HG03196 (cell line): ENCODE measurements at regions not wholly inside any gene's neighbourhood (a gene's known extent, or its start where the extent isn't known, plus 50 kb on each side); places are given as distances from the start of the nearest gene placed in this dataset.

Experiments
- ATAC-seq: cut with Tn5 transposase; IDR thresholded peaks from one replicate; pipeline ENCODE4 v1.9.1; 2021; ENCODE audit not compliant: unreplicated experiment

- no peak for ATAC-seq
Observed at GRCh38 chr13:33891196-33891742, 73.3 kb downstream of the RFC3 start.

GRCh38 chr13:33893559-33893958, 75.6 kb downstream of the RFC3 start:
- ATAC-seq, result no peak

GRCh38 chr13:33904431-33904830, 86.5 kb downstream of the RFC3 start:
- ATAC-seq, result no peak

- ATAC-seq, result no peak
Observed at GRCh38 chr13:33908116-33908515, 90.2 kb downstream of the RFC3 start.

GRCh38 chr13:33910255-33910654, 92.3 kb downstream of the RFC3 start:
- ATAC-seq, result no peak

- ATAC-seq, result no peak
Observed at GRCh38 chr13:33911521-33911920, 93.6 kb downstream of the RFC3 start.

- no peak for ATAC-seq
Observed at GRCh38 chr13:33913829-33914228, 95.9 kb downstream of the RFC3 start.

GRCh38 chr13:33917190-33917589, 99.2 kb downstream of the RFC3 start:
- ATAC-seq, result no peak

GRCh38 chr13:33918199-33918932, 100.4 kb downstream of the RFC3 start:
- no peak for ATAC-seq

- ATAC-seq, result no peak
Observed at GRCh38 chr13:33919120-33919519, 101.2 kb downstream of the RFC3 start.

GRCh38 chr13:33925563-33925962, 107.6 kb downstream of the RFC3 start:
- ATAC-seq, result no peak

- no peak for ATAC-seq
Observed at GRCh38 chr13:33927315-33927714, 109.4 kb downstream of the RFC3 start.

GRCh38 chr13:33931397-33932311, 113.7 kb downstream of the RFC3 start:
- ATAC-seq, result no peak

- ATAC-seq, result no peak
Observed at GRCh38 chr13:33932769-33933406, 114.9 kb downstream of the RFC3 start.

- ATAC-seq, result no peak
Observed at GRCh38 chr13:33933810-33934209, 115.9 kb downstream of the RFC3 start.

GRCh38 chr13:33934343-33934742, 116.4 kb downstream of the RFC3 start:
- no peak for ATAC-seq

- no peak for ATAC-seq
Observed at GRCh38 chr13:33934951-33935371, 117.0 kb downstream of the RFC3 start.

- no peak for ATAC-seq
Observed at GRCh38 chr13:33935969-33936368, 118.0 kb downstream of the RFC3 start.

- no peak for ATAC-seq
Observed at GRCh38 chr13:33937373-33938098, 119.6 kb downstream of the RFC3 start.

- ATAC-seq, result no peak
Observed at GRCh38 chr13:33940256-33940655, 122.3 kb downstream of the RFC3 start.

GRCh38 chr13:33940898-33941297, 122.9 kb downstream of the RFC3 start:
- no peak for ATAC-seq
